K562 (cell line): ENCODE measurements at regions not wholly inside any gene's neighbourhood (a gene's known extent, or its start where the extent isn't known, plus 50 kb on each side); places are given as distances from the start of the nearest gene placed in this dataset.

Source experiments
- ATAC-seq: fragments of 200-7000 bp; cut with Tn5 transposase; 3 replicates; pipeline ENCODE4 v1.9.1; 2020; ENCODE audit warnings: moderate library complexity
- BruUV-seq: library from RNA; stranded (reverse); fragments of 400-500 nt; replicated peaks from 2 replicates; lab custom pipeline; 2021; lab: Mats Ljungman, UMichigan
- CTCF ChIA-PET: fragments of 300-600 bp; formaldehyde crosslinking; extraction: SDS; loops from one replicate; lab custom pipeline; 2021; ENCODE audit warnings: low intra/inter-chr PET ratio; lab: Yijun Ruan, JAX
- POLR2A ChIA-PET: fragments of 300-600, 350-650 bp; sonication (Branson Sonifier 250); formaldehyde crosslinking; extraction: SDS; loops from one replicate; lab custom pipeline; 2021; ENCODE audit warnings: antibody characterized with exemption, inconsistent platforms; lab: Yijun Ruan, JAX
- DNase-seq, 4 experiments: peaks; one replicate each; pipeline versions ENCODE4 v3.0.0 to v3.0.0-alpha.2; 2011 to 2018; ENCODE audit warnings: low spot score in 3 of 4, mixed read lengths in 3 of 4; ENCODE audit errors: extremely low read depth in 1 of 4
- FAIRE-seq: peaks from 2 replicates; lab custom pipeline; 2011; peaks lifted over from hg19 to GRCh38; lab: Jason Lieb, UNC
- H2AFZ ChIP-seq: 2 replicates; pipeline ENCODE4 v1.6.0; 2011; ENCODE audit warnings: low read depth, low read length, control low read depth, inconsistent platforms
- H3K27ac ChIP-seq: fragments of 200-600 bp; 3 replicates; pipeline ENCODE4 v1.8.0; 2011; ENCODE audit warnings: low read depth, mild to moderate bottlenecking, control low read depth, inconsistent platforms, low read length, moderate library complexity, mixed read lengths; ENCODE audit errors: extremely low read depth
- H3K27me3 ChIP-seq, 2 experiments: fragments of 300-600 bp in 1 of 2; 2 replicates in 1 of 2; 3 replicates in 1 of 2; pipeline versions ENCODE4 v1.6.0 to v1.8.0; 2011; ENCODE audit warnings: inconsistent platforms in 2 of 2, low read length in 2 of 2, mild to moderate bottlenecking in 1 of 2, mixed read lengths in 1 of 2, moderate library complexity in 1 of 2; ENCODE audit not compliant: control insufficient read depth in 2 of 2, insufficient read depth in 2 of 2
- H3K36me3 ChIP-seq: fragments of 300-600 bp; 3 replicates; pipeline ENCODE4 v1.8.0; 2011; ENCODE audit warnings: mild to moderate bottlenecking, low read length, inconsistent platforms; ENCODE audit not compliant: control insufficient read depth, insufficient read depth
- H3K4me1 ChIP-seq, 2 experiments: fragments of 200-600 bp in 1 of 2; replicated peaks in 1 of 2; 2 replicates in 1 of 2; 3 replicates in 1 of 2; pipeline versions ENCODE4 v1.5.1 to v1.8.0; 2011; ENCODE audit warnings: inconsistent platforms in 2 of 2, low read length in 2 of 2, mild to moderate bottlenecking in 1 of 2, mixed read lengths in 1 of 2, moderate library complexity in 1 of 2; ENCODE audit not compliant: control insufficient read depth in 2 of 2, insufficient read depth in 2 of 2
- H3K4me2 ChIP-seq: 2 replicates; pipeline ENCODE4 v1.6.1; 2011; ENCODE audit warnings: low read length, control low read depth, inconsistent platforms, mixed read lengths; ENCODE audit not compliant: insufficient read depth
- H3K4me3 ChIP-seq: fragments of 200-600 bp; sonication (generic), shearing (Covaris generic); 2 replicates; pipeline ENCODE4 v1.5.1; 2016; ENCODE audit warnings: control low read depth, inconsistent platforms
- H3K79me2 ChIP-seq: fragments of 200-600 bp; 3 replicates; pipeline ENCODE4 v1.8.0; 2011; ENCODE audit warnings: low read length, inconsistent platforms; ENCODE audit not compliant: control insufficient read depth, insufficient read depth
- H3K9ac ChIP-seq, 2 experiments: 2 replicates each; pipeline versions ENCODE4 v1.6.0 to v1.6.1; 2011; ENCODE audit warnings: low read depth in 2 of 2, low read length in 2 of 2, control low read depth in 1 of 2, inconsistent platforms in 1 of 2, mild to moderate bottlenecking in 1 of 2, mixed read lengths in 1 of 2; ENCODE audit not compliant: insufficient read depth in 1 of 2
- H3K9me1 ChIP-seq: one replicate; pipeline ENCODE4 v1.6.0; 2011; ENCODE audit warnings: inconsistent platforms, mild to moderate bottlenecking, low read length, moderate library complexity; ENCODE audit not compliant: control insufficient read depth, insufficient read depth
- H3K9me3 ChIP-seq: replicated peaks from 2 replicates; pipeline ENCODE4 v1.5.1; 2011; ENCODE audit warnings: low read depth, low read length, inconsistent platforms; ENCODE audit not compliant: control insufficient read depth, insufficient read depth
- H4K20me1 ChIP-seq: replicated peaks from 2 replicates; pipeline ENCODE4 v1.6.1; 2011; ENCODE audit warnings: low read length, inconsistent platforms, mixed read lengths; ENCODE audit not compliant: control insufficient read depth, insufficient read depth
- CBX1 ChIP-seq: sonication (generic); IDR thresholded peaks from 2 replicates; pipeline ENCODE4 v1.6.1; 2016; ENCODE audit warnings: antibody characterized with exemption, low read depth, mild to moderate bottlenecking
- GTF2B ChIP-seq: IDR thresholded peaks from 2 replicates; pipeline ENCODE4 v1.6.1; 2011; ENCODE audit not compliant: insufficient read length; ENCODE audit errors: extremely low read depth
- KDM5B ChIP-seq: fragments of 200-600 bp; sonication (generic); IDR thresholded peaks from 2 replicates; pipeline ENCODE4 v1.6.1; 2012; ENCODE audit warnings: low read depth, mild to moderate bottlenecking, moderate library complexity, low read length, control low read depth, inconsistent platforms; ENCODE audit not compliant: insufficient replicate concordance
- KHSRP ChIP-seq: fragments of 450-650 bp; IDR thresholded peaks from 2 replicates; pipeline ENCODE4 v1.6.1; 2017
- MYBL2 ChIP-seq, 2 experiments: fragments of 450-650 bp in 1 of 2; sonication (generic) in 1 of 2; formaldehyde crosslinking in 1 of 2; IDR thresholded peaks; 2 replicates each; pipeline versions ENCODE4 v1.6.1 to v1.8.1; 2017 to 2022; ENCODE audit warnings: borderline replicate concordance in 1 of 2, inconsistent platforms in 1 of 2, low read depth in 1 of 2, mild to moderate bottlenecking in 1 of 2, missing genetic modification reagents in 1 of 2, moderate library complexity in 1 of 2
- ZNF134 ChIP-seq: fragments of 250-450 bp; sonication (Bioruptor Pico); conservative IDR thresholded peaks from 2 replicates; pipeline ENCODE4 v1.4.0; 2020
- WGBS: fragments of 100-300 bp; shearing (Covaris generic); methylation state at CpG from one replicate; pipeline ENCODE4 v1.1.6; 2016; ENCODE audit warnings: low coverage, mixed read lengths; ENCODE audit not compliant: insufficient coverage; ENCODE audit errors: missing lambda C conversion rate; 5-methylcytosine and 5-hydroxymethylcytosine counted together
- in situ Hi-C: fragments of 300-500 bp; cut with MboI; formaldehyde crosslinking; loops from 4 replicates; pipeline ENCODE4 v1.15.0; 2018; ENCODE audit warnings: inconsistent platforms, mixed read lengths
- intact Hi-C: fragments of 100-400 bp; cut with micrococcal nuclease; formaldehyde crosslinking; loops from 2 replicates; pipeline ENCODE4 v1.14.2; 2022
- TF ChIP-seq, protein P1 (sequence below), 2 experiments: fragments of 450-650 bp; IDR thresholded peaks; 2 replicates each; pipeline ENCODE4 v1.6.1; 2018; ENCODE audit warnings: mild to moderate bottlenecking in 2 of 2, low read depth in 1 of 2; ENCODE audit not compliant: partially characterized antibody in 2 of 2

DNA sequence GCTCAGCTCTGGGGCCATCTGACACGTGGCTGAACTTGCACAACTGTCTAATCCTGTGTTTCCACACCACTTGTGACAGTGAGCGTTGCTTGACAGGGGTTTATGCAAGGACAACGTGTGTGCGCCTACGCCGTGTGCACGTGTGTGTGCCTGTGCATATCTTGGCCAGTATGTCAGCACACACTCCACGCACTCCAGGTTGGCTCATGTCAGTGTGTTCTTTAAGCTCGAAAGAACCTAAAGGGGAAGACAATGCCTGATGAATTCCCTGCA, 85.6 kb upstream of the SALL3 start:
- no TSS peak for BruUV-seq
- no peaks in the 10 kb centered on the region for H3K79me2 ChIP-seq
- H3K36me3 ChIP-seq, result no peaks in the 10 kb centered on the region
- no peak for TF ChIP-seq MYBL2 (IDR thresholded peaks at IDR 0.05; ENCODE audit: low read depth)
- TF ChIP-seq MYBL2 (CRISPR knock-in tag; IDR thresholded peaks at IDR 0.05; ENCODE audit: borderline replicate concordance), result no peak
- TF ChIP-seq ZNF134 (CRISPR knock-in tag), result no peak
- H3K9me1 ChIP-seq, result no peaks in the 10 kb centered on the region
- no peak for DNase-seq
- WGBS, result 8% methylated on average over 8 of the region's 9 CpGs
- no peak overlapping the region for H3K4me3 ChIP-seq
- in situ Hi-C loops, result no loop called here
- H4K20me1 ChIP-seq, result no peaks in the 10 kb centered on the region
- H3K9ac ChIP-seq, result no peak overlapping the region
- no peak overlapping the region for H3K4me2 ChIP-seq
- H2AFZ ChIP-seq, result no peak overlapping the region
- no peak for FAIRE-seq
- intact Hi-C loops, result no loop called here
- POLR2A ChIA-PET, result no interaction called here
- no peaks in the 10 kb centered on the region for H3K9me3 ChIP-seq
- no peak for ATAC-seq
- CTCF ChIA-PET, result no interaction called here
- no peak overlapping the region for H3K27ac ChIP-seq
- no peaks in the 10 kb centered on the region for H3K4me1 ChIP-seq
- H3K27me3 ChIP-seq, result peaks cover 0 to 19% of the 10 kb centered on the region in 2 experiments; a peak in 2 of 5 replicates

- WGBS, result 1% methylated on average over 22 of the region's 22 CpGs
- DNase-seq (no peak), ATAC-seq (no peak), FAIRE-seq (no peak)
- BruUV-seq, result no TSS peak
- no peak overlapping the region for H3K4me2 ChIP-seq
- H3K9me3 ChIP-seq, result no peaks in the 10 kb centered on the region
- no peaks in the 10 kb centered on the region for H3K4me1 ChIP-seq
- peaks cover 0 to 19% of the 10 kb centered on the region in 2 experiments; a peak in 2 of 5 replicates for H3K27me3 ChIP-seq
- intact Hi-C loops (no loop called here), in situ Hi-C loops (no loop called here)
- ChIA-PET POLR2A (no interaction called here), CTCF (no interaction called here)
- no peak overlapping the region for H2AFZ ChIP-seq
- no peak overlapping the region for H3K27ac ChIP-seq
- H4K20me1 ChIP-seq, result no peaks in the 10 kb centered on the region
- no peaks in the 10 kb centered on the region for H3K9me1 ChIP-seq
- H3K4me3 ChIP-seq, result no peak overlapping the region
- H3K79me2 ChIP-seq, result no peaks in the 10 kb centered on the region
- no peak for TF ChIP-seq CBX1
- no peak for TF ChIP-seq KHSRP
- TF ChIP-seq KDM5B, result no peak
- TF ChIP-seq GTF2B, result no peak
- TF ChIP-seq, protein P1, sequence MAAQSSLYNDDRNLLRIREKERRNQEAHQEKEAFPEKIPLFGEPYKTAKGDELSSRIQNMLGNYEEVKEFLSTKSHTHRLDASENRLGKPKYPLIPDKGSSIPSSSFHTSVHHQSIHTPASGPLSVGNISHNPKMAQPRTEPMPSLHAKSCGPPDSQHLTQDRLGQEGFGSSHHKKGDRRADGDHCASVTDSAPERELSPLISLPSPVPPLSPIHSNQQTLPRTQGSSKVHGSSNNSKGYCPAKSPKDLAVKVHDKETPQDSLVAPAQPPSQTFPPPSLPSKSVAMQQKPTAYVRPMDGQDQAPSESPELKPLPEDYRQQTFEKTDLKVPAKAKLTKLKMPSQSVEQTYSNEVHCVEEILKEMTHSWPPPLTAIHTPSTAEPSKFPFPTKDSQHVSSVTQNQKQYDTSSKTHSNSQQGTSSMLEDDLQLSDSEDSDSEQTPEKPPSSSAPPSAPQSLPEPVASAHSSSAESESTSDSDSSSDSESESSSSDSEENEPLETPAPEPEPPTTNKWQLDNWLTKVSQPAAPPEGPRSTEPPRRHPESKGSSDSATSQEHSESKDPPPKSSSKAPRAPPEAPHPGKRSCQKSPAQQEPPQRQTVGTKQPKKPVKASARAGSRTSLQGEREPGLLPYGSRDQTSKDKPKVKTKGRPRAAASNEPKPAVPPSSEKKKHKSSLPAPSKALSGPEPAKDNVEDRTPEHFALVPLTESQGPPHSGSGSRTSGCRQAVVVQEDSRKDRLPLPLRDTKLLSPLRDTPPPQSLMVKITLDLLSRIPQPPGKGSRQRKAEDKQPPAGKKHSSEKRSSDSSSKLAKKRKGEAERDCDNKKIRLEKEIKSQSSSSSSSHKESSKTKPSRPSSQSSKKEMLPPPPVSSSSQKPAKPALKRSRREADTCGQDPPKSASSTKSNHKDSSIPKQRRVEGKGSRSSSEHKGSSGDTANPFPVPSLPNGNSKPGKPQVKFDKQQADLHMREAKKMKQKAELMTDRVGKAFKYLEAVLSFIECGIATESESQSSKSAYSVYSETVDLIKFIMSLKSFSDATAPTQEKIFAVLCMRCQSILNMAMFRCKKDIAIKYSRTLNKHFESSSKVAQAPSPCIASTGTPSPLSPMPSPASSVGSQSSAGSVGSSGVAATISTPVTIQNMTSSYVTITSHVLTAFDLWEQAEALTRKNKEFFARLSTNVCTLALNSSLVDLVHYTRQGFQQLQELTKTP (IDR thresholded peaks at IDR 0.05; ENCODE audit: low read depth in 1 of 2, partially characterized antibody in 2 of 2), result no peak
- no peak overlapping the region for H3K9ac ChIP-seq
- no peaks in the 10 kb centered on the region for H3K36me3 ChIP-seq
These were observed 84.2 kb upstream of the SALL3 start for GRCh38 chr18:78895207-78896001.
